ENCODE measurements at regions not wholly inside any gene's neighbourhood (a gene's known extent, or its start where the extent isn't known, plus 50 kb on each side); places are given as distances from the start of the nearest gene placed in this dataset.

- TF ChIP-seq, protein P1, sequence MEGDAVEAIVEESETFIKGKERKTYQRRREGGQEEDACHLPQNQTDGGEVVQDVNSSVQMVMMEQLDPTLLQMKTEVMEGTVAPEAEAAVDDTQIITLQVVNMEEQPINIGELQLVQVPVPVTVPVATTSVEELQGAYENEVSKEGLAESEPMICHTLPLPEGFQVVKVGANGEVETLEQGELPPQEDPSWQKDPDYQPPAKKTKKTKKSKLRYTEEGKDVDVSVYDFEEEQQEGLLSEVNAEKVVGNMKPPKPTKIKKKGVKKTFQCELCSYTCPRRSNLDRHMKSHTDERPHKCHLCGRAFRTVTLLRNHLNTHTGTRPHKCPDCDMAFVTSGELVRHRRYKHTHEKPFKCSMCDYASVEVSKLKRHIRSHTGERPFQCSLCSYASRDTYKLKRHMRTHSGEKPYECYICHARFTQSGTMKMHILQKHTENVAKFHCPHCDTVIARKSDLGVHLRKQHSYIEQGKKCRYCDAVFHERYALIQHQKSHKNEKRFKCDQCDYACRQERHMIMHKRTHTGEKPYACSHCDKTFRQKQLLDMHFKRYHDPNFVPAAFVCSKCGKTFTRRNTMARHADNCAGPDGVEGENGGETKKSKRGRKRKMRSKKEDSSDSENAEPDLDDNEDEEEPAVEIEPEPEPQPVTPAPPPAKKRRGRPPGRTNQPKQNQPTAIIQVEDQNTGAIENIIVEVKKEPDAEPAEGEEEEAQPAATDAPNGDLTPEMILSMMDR (IDR thresholded peaks at IDR 0.05) = no peak
- TF ChIP-seq POLR2AphosphoS5 (IDR thresholded peaks at IDR 0.05; ENCODE audit: low read depth, low read length) (no peak), TCF7L2 (IDR thresholded peaks at IDR 0.05; ENCODE audit: low read depth, low read length) (no peak), SIN3A (IDR thresholded peaks at IDR 0.05; ENCODE audit: borderline replicate concordance, insufficient read depth, low read depth, low read length) (no peak)
- TF ChIP-seq, protein P2, sequence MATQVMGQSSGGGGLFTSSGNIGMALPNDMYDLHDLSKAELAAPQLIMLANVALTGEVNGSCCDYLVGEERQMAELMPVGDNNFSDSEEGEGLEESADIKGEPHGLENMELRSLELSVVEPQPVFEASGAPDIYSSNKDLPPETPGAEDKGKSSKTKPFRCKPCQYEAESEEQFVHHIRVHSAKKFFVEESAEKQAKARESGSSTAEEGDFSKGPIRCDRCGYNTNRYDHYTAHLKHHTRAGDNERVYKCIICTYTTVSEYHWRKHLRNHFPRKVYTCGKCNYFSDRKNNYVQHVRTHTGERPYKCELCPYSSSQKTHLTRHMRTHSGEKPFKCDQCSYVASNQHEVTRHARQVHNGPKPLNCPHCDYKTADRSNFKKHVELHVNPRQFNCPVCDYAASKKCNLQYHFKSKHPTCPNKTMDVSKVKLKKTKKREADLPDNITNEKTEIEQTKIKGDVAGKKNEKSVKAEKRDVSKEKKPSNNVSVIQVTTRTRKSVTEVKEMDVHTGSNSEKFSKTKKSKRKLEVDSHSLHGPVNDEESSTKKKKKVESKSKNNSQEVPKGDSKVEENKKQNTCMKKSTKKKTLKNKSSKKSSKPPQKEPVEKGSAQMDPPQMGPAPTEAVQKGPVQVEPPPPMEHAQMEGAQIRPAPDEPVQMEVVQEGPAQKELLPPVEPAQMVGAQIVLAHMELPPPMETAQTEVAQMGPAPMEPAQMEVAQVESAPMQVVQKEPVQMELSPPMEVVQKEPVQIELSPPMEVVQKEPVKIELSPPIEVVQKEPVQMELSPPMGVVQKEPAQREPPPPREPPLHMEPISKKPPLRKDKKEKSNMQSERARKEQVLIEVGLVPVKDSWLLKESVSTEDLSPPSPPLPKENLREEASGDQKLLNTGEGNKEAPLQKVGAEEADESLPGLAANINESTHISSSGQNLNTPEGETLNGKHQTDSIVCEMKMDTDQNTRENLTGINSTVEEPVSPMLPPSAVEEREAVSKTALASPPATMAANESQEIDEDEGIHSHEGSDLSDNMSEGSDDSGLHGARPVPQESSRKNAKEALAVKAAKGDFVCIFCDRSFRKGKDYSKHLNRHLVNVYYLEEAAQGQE (IDR thresholded peaks at IDR 0.05; ENCODE audit: insufficient read depth in 1 of 2, low read depth in 2 of 2, low read length in 1 of 2) = no peak
These were observed 153.0 kb upstream of the TWIST2 start for GRCh38 chr2:238694922-238695321.
